Parathyroid adenoma (tissue), 2 donors: ENCODE measurements at regions not wholly inside any gene's neighbourhood (a gene's known extent, or its start where the extent isn't known, plus 50 kb on each side); places are given as distances from the start of the nearest gene placed in this dataset.

Experiments used
- H2AFZ ChIP-seq: fragments of 300-600 bp; sonication (generic); one replicate; pipeline ENCODE4 v1.7.0; 2017; ENCODE audit warnings: antibody characterized with exemption, mild to moderate bottlenecking
- H3K27ac ChIP-seq: fragments of 300-600 bp; sonication (generic); one replicate; pipeline ENCODE4 v1.7.0; 2017
- H3K27me3 ChIP-seq: fragments of 300-600 bp; sonication (generic); one replicate; pipeline ENCODE4 v1.7.0; 2017; ENCODE audit warnings: low read length; ENCODE audit not compliant: control insufficient read depth, insufficient read depth
- H3K36me3 ChIP-seq: fragments of 300-600 bp; sonication (generic); one replicate; pipeline ENCODE4 v1.7.0; 2017; ENCODE audit warnings: low read length; ENCODE audit not compliant: control insufficient read depth, insufficient read depth
- H3K4me1 ChIP-seq: fragments of 300-600 bp; sonication (generic); one replicate; pipeline ENCODE4 v1.7.0; 2017; ENCODE audit warnings: control low read depth
- H3K4me2 ChIP-seq: fragments of 300-600 bp; sonication (generic); one replicate; pipeline ENCODE4 v1.7.0; 2017; ENCODE audit warnings: low read length
- H3K4me3 ChIP-seq: fragments of 300-600 bp; sonication (generic); one replicate; pipeline ENCODE4 v1.7.0; 2017; ENCODE audit warnings: low read depth, low read length
- H3K79me2 ChIP-seq: fragments of 300-600 bp; sonication (generic); one replicate; pipeline ENCODE4 v1.7.0; 2017; ENCODE audit warnings: control low read depth
- H3K9ac ChIP-seq: fragments of 300-600 bp; sonication (generic); one replicate; pipeline ENCODE4 v1.7.0; 2017; ENCODE audit warnings: mild to moderate bottlenecking
- H3K9me3 ChIP-seq: fragments of 300-600 bp; sonication (generic); one replicate; pipeline ENCODE4 v1.7.0; 2017; ENCODE audit warnings: low read length; ENCODE audit not compliant: control insufficient read depth
- CTCF ChIP-seq: fragments of 300-600 bp; sonication (generic); IDR thresholded peaks from one replicate; pipeline ENCODE4 v1.7.0; 2017; ENCODE audit warnings: antibody characterized with exemption, mild to moderate bottlenecking
- donor health status: primary hyperparathyroidism.

DNA sequence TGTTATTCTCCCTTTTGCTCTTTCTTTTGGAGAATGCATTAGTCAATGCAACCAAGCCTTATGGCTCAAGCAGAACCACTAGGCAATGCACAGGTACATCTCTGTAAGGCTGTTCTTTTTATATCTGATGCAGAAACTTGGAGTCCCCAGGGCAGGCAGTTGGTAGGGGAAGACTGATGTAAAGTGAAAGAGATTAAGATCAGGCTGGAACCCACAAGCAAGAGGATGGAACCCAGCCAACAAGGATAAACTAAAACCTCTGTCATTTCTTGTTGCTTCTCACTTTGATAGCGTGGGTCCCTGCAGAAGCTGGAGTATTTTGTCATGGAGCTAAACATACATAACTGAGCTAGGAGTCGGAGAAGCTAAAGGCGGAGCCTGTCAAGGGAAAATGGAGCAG, 142.9 kb downstream of the GPAM start:
- Histone ChIP-seq H3K9ac (no peak overlapping the region), H3K4me2 (no peak overlapping the region), H3K79me2 (no peaks in the 10 kb centered on the region), H2AFZ (no peak overlapping the region), H3K27ac (no peak overlapping the region), H3K4me3 (no peak overlapping the region), H3K4me1 (no peaks in the 10 kb centered on the region), H3K27me3 (no peaks in the 10 kb centered on the region), H3K9me3 (no peaks in the 10 kb centered on the region), H3K36me3 (no peaks in the 10 kb centered on the region)
- no peak for TF ChIP-seq CTCF

DNA sequence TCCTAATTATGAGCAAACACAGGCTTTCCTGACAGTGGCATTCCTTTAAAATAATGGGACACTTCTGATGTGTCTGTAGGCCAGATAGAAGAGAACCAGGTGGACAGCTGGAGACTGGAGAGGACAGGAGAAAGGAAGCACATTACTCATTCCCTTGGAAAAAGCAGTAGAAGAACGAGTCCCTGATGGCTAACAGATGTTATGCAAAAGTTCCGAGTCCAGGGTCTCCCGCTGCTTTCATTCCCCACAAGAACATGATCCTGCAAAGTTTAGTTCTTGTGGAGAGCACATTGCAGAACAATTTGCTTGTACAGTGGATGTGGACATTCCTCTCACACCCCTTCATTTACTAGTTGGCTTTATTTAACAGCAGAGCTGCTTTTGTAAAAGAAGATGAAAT, 137.6 kb downstream of the GPAM start:
- Histone ChIP-seq H3K27me3 (no peaks in the 10 kb centered on the region), H3K79me2 (no peaks in the 10 kb centered on the region), H3K9me3 (no peaks in the 10 kb centered on the region), H3K4me2 (no peak overlapping the region), H2AFZ (no peak overlapping the region), H3K27ac (no peak overlapping the region), H3K36me3 (no peaks in the 10 kb centered on the region), H3K4me3 (no peak overlapping the region), H3K9ac (no peak overlapping the region), H3K4me1 (no peaks in the 10 kb centered on the region)
- TF ChIP-seq CTCF = no peak

GRCh38 chr10:112047674-112048073, 135.9 kb downstream of the GPAM start:
- no peak overlapping the region for H3K4me2 ChIP-seq
- H2AFZ ChIP-seq = no peak overlapping the region
- no peaks in the 10 kb centered on the region for H3K9me3 ChIP-seq
- H3K4me3 ChIP-seq = no peak overlapping the region
- no peaks in the 10 kb centered on the region for H3K36me3 ChIP-seq
- TF ChIP-seq CTCF = no peak
- H3K79me2 ChIP-seq = no peaks in the 10 kb centered on the region
- H3K9ac ChIP-seq = no peak overlapping the region
- no peaks in the 10 kb centered on the region for H3K4me1 ChIP-seq
- H3K27me3 ChIP-seq = no peaks in the 10 kb centered on the region
- no peak overlapping the region for H3K27ac ChIP-seq

GRCh38 chr10:112052166-112052565, 131.4 kb downstream of the GPAM start:
- Histone ChIP-seq H3K9ac (no peak overlapping the region), H3K9me3 (no peaks in the 10 kb centered on the region), H3K4me3 (no peak overlapping the region), H3K36me3 (no peaks in the 10 kb centered on the region), H3K4me1 (no peaks in the 10 kb centered on the region), H3K27me3 (no peaks in the 10 kb centered on the region), H3K4me2 (no peak overlapping the region), H3K27ac (no peak overlapping the region), H3K79me2 (no peaks in the 10 kb centered on the region), H2AFZ (no peak overlapping the region)
- TF ChIP-seq CTCF = no peak

GRCh38 chr10:112053895-112054294, 129.7 kb downstream of the GPAM start:
- Histone ChIP-seq H3K4me1 (no peaks in the 10 kb centered on the region), H3K4me3 (no peak overlapping the region), H3K27ac (no peak overlapping the region), H3K27me3 (no peaks in the 10 kb centered on the region), H3K79me2 (no peaks in the 10 kb centered on the region), H3K9ac (no peak overlapping the region), H2AFZ (no peak overlapping the region), H3K36me3 (no peaks in the 10 kb centered on the region), H3K9me3 (no peaks in the 10 kb centered on the region), H3K4me2 (no peak overlapping the region)
- no peak for TF ChIP-seq CTCF
